H1 (cell line): ENCODE measurements at regions not wholly inside any gene's neighbourhood (a gene's known extent, or its start where the extent isn't known, plus 50 kb on each side); places are given as distances from the start of the nearest gene placed in this dataset.

Experiments
- CTCF ChIA-PET: fragments of 300-600 bp; sonication (Branson Sonifier 250); formaldehyde crosslinking; loops from one replicate; lab custom pipeline; 2021; ENCODE audit not compliant: partially characterized antibody; lab: Charles Lee
- POLR2A ChIA-PET: fragments of 300-600 bp; sonication (Branson Sonifier 250); formaldehyde crosslinking; loops from one replicate; lab custom pipeline; 2021; ENCODE audit warnings: inconsistent platforms; ENCODE audit not compliant: partially characterized antibody; lab: Charles Lee
- DNase-seq, 2 experiments: peaks; one replicate each; pipeline versions ENCODE4 v3.0.0 to v3.0.0-alpha.2; 2010 to 2022; ENCODE audit warnings: low spot score in 2 of 2, low read depth in 1 of 2, mixed read lengths in 1 of 2
- FAIRE-seq: peaks from 2 replicates; lab custom pipeline; 2011; peaks lifted over from hg19 to GRCh38; lab: Jason Lieb, UNC
- H2AFZ ChIP-seq: 2 replicates; pipeline ENCODE4 v1.8.1; 2012; ENCODE audit warnings: low read length, inconsistent platforms
- H2AK5ac ChIP-seq: 2 replicates; pipeline ENCODE4 v1.6.1; 2013; ENCODE audit warnings: low read depth, low read length
- H2BK120ac ChIP-seq: replicated peaks from 2 replicates; pipeline ENCODE3; 2013; ENCODE audit warnings: low read depth, low read length, inconsistent platforms
- H2BK12ac ChIP-seq: 2 replicates; pipeline ENCODE4 v1.6.1; 2013; ENCODE audit warnings: low read depth, low read length
- H2BK15ac ChIP-seq: 2 replicates; pipeline ENCODE4 v1.6.1; 2013; ENCODE audit warnings: low read length
- H2BK20ac ChIP-seq: 2 replicates; pipeline ENCODE4 v1.6.1; 2013; ENCODE audit warnings: low read length
- H2BK5ac ChIP-seq: 2 replicates; pipeline ENCODE4 v1.6.1; 2013; ENCODE audit warnings: low read depth, low read length
- H3K14ac ChIP-seq: 2 replicates; pipeline ENCODE4 v1.6.1; 2013; ENCODE audit warnings: inconsistent platforms; ENCODE audit not compliant: insufficient read length
- H3K18ac ChIP-seq: 2 replicates; pipeline ENCODE4 v1.6.1; 2013; ENCODE audit warnings: low read length; ENCODE audit errors: extremely low read depth
- H3K23ac ChIP-seq: 2 replicates; pipeline ENCODE4 v1.6.1; 2013; ENCODE audit warnings: inconsistent platforms; ENCODE audit not compliant: insufficient read length
- H3K23me2 ChIP-seq: 2 replicates; pipeline ENCODE4 v1.6.1; 2013; ENCODE audit warnings: low read depth, low read length
- H3K27ac ChIP-seq: 2 replicates; pipeline ENCODE4 v1.6.1; 2011; ENCODE audit warnings: low read depth, low read length, inconsistent platforms
- H3K27me3 ChIP-seq, 4 experiments: replicated peaks in 1 of 4; 1 replicate in 1 of 4; 2 replicates in 3 of 4; pipeline versions ENCODE4 v1.6.1 to v1.8.1; 2011 to 2013; ENCODE audit warnings: low read length in 3 of 4, mild to moderate bottlenecking in 3 of 4, inconsistent platforms in 2 of 4, mixed read lengths in 2 of 4, moderate library complexity in 1 of 4; ENCODE audit not compliant: control insufficient read depth in 3 of 4, insufficient read depth in 3 of 4; ENCODE audit errors: extremely low read depth in 1 of 4
- H3K36me3 ChIP-seq, 4 experiments: 2 replicates each; pipeline versions ENCODE4 v1.6.1 to v1.8.1; 2011 to 2013; ENCODE audit warnings: mild to moderate bottlenecking in 4 of 4, low read length in 3 of 4, moderate library complexity in 2 of 4, control low read depth in 1 of 4, inconsistent platforms in 1 of 4; ENCODE audit not compliant: insufficient read depth in 4 of 4, control insufficient read depth in 2 of 4
- H3K4ac ChIP-seq: replicated peaks from 2 replicates; pipeline ENCODE3; 2013; ENCODE audit warnings: low read length, low read depth, mixed read lengths, inconsistent platforms; ENCODE audit not compliant: insufficient read length
- H3K4me1 ChIP-seq, 4 experiments: replicated peaks in 1 of 4; 1 replicate in 1 of 4; 2 replicates in 3 of 4; pipeline versions ENCODE4 v1.6.1 to v1.8.1; 2011 to 2013; ENCODE audit warnings: low read length in 3 of 4, inconsistent platforms in 2 of 4, mixed read lengths in 1 of 4; ENCODE audit not compliant: insufficient read depth in 4 of 4, control insufficient read depth in 3 of 4
- H3K4me2 ChIP-seq, 2 experiments: 2 replicates each; pipeline versions ENCODE4 v1.6.1 to v1.8.1; 2011 to 2013; ENCODE audit warnings: low read depth in 2 of 2, low read length in 2 of 2, control low read depth in 1 of 2, inconsistent platforms in 1 of 2, mild to moderate bottlenecking in 1 of 2; ENCODE audit not compliant: insufficient read depth in 1 of 2
- H3K4me3 ChIP-seq, 4 experiments: fragments of 200-600, 300-600 bp in 1 of 4; sonication (generic), shearing (Covaris generic), sonication (Bioruptor Twin) in 1 of 4; 2 replicates each; pipeline versions ENCODE4 v1.5.1 to v1.8.1; 2011 to 2016; ENCODE audit warnings: low read length in 4 of 4, low read depth in 3 of 4, control low read depth in 2 of 4, inconsistent platforms in 2 of 4, mild to moderate bottlenecking in 2 of 4, mixed read lengths in 1 of 4, moderate library complexity in 1 of 4; ENCODE audit not compliant: insufficient read depth in 2 of 4; ENCODE audit errors: extremely low read depth in 1 of 4
- H3K56ac ChIP-seq: replicated peaks from 2 replicates; pipeline ENCODE3; 2013; ENCODE audit warnings: low read depth, mild to moderate bottlenecking, mixed read lengths, low read length, inconsistent platforms; ENCODE audit not compliant: insufficient read length
- H3K79me1 ChIP-seq: 2 replicates; pipeline ENCODE4 v1.6.1; 2013; ENCODE audit warnings: low read depth, low read length, control low read depth
- H3K79me2 ChIP-seq, 2 experiments: 2 replicates each; pipeline versions ENCODE4 v1.6.1 to v1.8.1; 2012 to 2013; ENCODE audit warnings: low read length in 2 of 2, mild to moderate bottlenecking in 2 of 2, inconsistent platforms in 1 of 2; ENCODE audit not compliant: insufficient read depth in 2 of 2, control insufficient read depth in 1 of 2
- H3K9ac ChIP-seq, 4 experiments: replicated peaks in 1 of 4; 1 replicate in 1 of 4; 2 replicates in 3 of 4; pipeline versions ENCODE4 v1.6.1 to v1.8.1; 2011 to 2013; ENCODE audit warnings: low read depth in 3 of 4, low read length in 3 of 4, control low read depth in 2 of 4, mild to moderate bottlenecking in 2 of 4, moderate library complexity in 2 of 4, inconsistent platforms in 1 of 4; ENCODE audit errors: extremely low read depth in 1 of 4
- H3K9me3 ChIP-seq, 2 experiments: 2 replicates each; pipeline versions ENCODE4 v1.6.1 to v1.8.1; 2012 to 2013; ENCODE audit warnings: mild to moderate bottlenecking in 2 of 2, moderate library complexity in 2 of 2, control low read depth in 1 of 2, inconsistent platforms in 1 of 2, low read depth in 1 of 2, low read length in 1 of 2, mixed read lengths in 1 of 2; ENCODE audit not compliant: insufficient read depth in 2 of 2
- H4K20me1 ChIP-seq, 2 experiments: replicated peaks in 1 of 2; 2 replicates each; pipeline versions ENCODE3 to v1.8.1; 2011 to 2013; ENCODE audit warnings: inconsistent platforms in 2 of 2, low read length in 2 of 2, mild to moderate bottlenecking in 1 of 2; ENCODE audit not compliant: insufficient read depth in 2 of 2, control insufficient read depth in 1 of 2
- H4K5ac ChIP-seq: 2 replicates; pipeline ENCODE4 v1.6.1; 2013; ENCODE audit warnings: low read length, low read depth, mixed read lengths, inconsistent platforms; ENCODE audit not compliant: insufficient read length
- H4K8ac ChIP-seq: 2 replicates; pipeline ENCODE4 v1.8.0; 2013; ENCODE audit warnings: mild to moderate bottlenecking, moderate library complexity, low read length, inconsistent platforms; ENCODE audit not compliant: insufficient read depth; ENCODE audit errors: extremely low read depth
- H4K91ac ChIP-seq: replicated peaks from 2 replicates; pipeline ENCODE3; 2013; ENCODE audit warnings: low read length, mixed read lengths, inconsistent platforms; ENCODE audit not compliant: insufficient read length
- ATF3 ChIP-seq: IDR thresholded peaks from 2 replicates; pipeline ENCODE4 v1.6.1; 2011; ENCODE audit warnings: low read depth, mild to moderate bottlenecking, low read length; ENCODE audit not compliant: insufficient read depth
- CEBPB ChIP-seq: IDR thresholded peaks from 2 replicates; pipeline ENCODE4 v1.6.1; 2012; ENCODE audit warnings: low read depth, low read length
- CREB1 ChIP-seq: IDR thresholded peaks from 2 replicates; pipeline ENCODE4 v1.6.1; 2012; ENCODE audit warnings: inconsistent platforms
- E2F6 ChIP-seq: IDR thresholded peaks from 2 replicates; pipeline ENCODE4 v1.6.1; 2012; ENCODE audit warnings: inconsistent platforms
- EP300 ChIP-seq, 2 experiments: IDR thresholded peaks; 1 replicate in 1 of 2; 2 replicates in 1 of 2; pipeline ENCODE4 v1.6.1; 2011 to 2012; ENCODE audit warnings: low read depth in 2 of 2, low read length in 2 of 2, mild to moderate bottlenecking in 2 of 2, borderline replicate concordance in 1 of 2, inconsistent platforms in 1 of 2, moderate library complexity in 1 of 2
- GABPA ChIP-seq: IDR thresholded peaks from 2 replicates; pipeline ENCODE4 v1.6.1; 2011; ENCODE audit warnings: mild to moderate bottlenecking, low read length, moderate library complexity, borderline replicate concordance; ENCODE audit not compliant: insufficient read depth
- RXRA ChIP-seq: IDR thresholded peaks from 2 replicates; pipeline ENCODE4 v1.6.1; 2011; ENCODE audit warnings: low read depth, mild to moderate bottlenecking, low read length, moderate library complexity; ENCODE audit not compliant: insufficient read depth
- SP1 ChIP-seq: IDR thresholded peaks from 2 replicates; pipeline ENCODE4 v1.6.1; 2011; ENCODE audit warnings: low read depth, low read length
- TAF7 ChIP-seq: optimal IDR thresholded peaks from 2 replicates; pipeline ENCODE3; 2011; ENCODE audit warnings: low read depth, mild to moderate bottlenecking, inconsistent platforms, low read length, moderate library complexity, borderline replicate concordance
- TBP ChIP-seq: IDR thresholded peaks from 2 replicates; pipeline ENCODE4 v1.6.1; 2011; ENCODE audit warnings: low read depth, low read length, improper control_type of control experiment
- YY1 ChIP-seq: IDR thresholded peaks from 2 replicates; pipeline ENCODE4 v1.6.1; 2011; ENCODE audit warnings: low read depth, mild to moderate bottlenecking, low read length
- WGBS, 2 experiments: shearing (Covaris generic) in 1 of 2; methylation state at CpG; one replicate each; pipeline versions ENCODE4 v1.1.6 to v1.1.7; 2013 to 2015; ENCODE audit warnings: low lambda C conversion rate in 2 of 2, mixed read lengths in 2 of 2, inconsistent platforms in 1 of 2, low coverage in 1 of 2, missing lambda C conversion rate in 1 of 2; ENCODE audit not compliant: insufficient replicate concordance in 2 of 2, insufficient coverage in 1 of 2, insufficient read length in 1 of 2; ENCODE audit errors: extremely low coverage in 1 of 2, missing lambda C conversion rate in 1 of 2; 5-methylcytosine and 5-hydroxymethylcytosine counted together

- POLR2A ChIA-PET, result no interaction called here
- DNase-seq, result no peak
Observed at GRCh38 chr3:181899702-181900101, 188.0 kb downstream of the SOX2 start.

More at GRCh38 chr3:181899702-181900101, 188.0 kb downstream of the SOX2 start:
- Histone ChIP-seq H2AK5ac (no peak overlapping the region), H2BK5ac (no peak overlapping the region), H3K14ac (no peak overlapping the region), H2BK120ac (no peak overlapping the region), H3K79me1 (no peaks in the 10 kb centered on the region), H3K27me3 (no peaks in the 10 kb centered on the region), H2BK15ac (no peak overlapping the region), H3K23me2 (no peaks in the 10 kb centered on the region), H4K91ac (no peak overlapping the region), H2BK12ac (no peak overlapping the region), H3K4me1 (no peaks in the 10 kb centered on the region), H3K18ac (no peak overlapping the region), H3K23ac (no peak overlapping the region), H2BK20ac (no peak overlapping the region), H2AFZ (no peak overlapping the region), H3K4ac (no peak overlapping the region), H3K79me2 (no peaks in the 10 kb centered on the region), H3K9me3 (no peaks in the 10 kb centered on the region), H3K56ac (no peak overlapping the region), H3K4me3 (no peak overlapping the region), H3K27ac (no peak overlapping the region), H3K36me3 (no peaks in the 10 kb centered on the region), H3K9ac (no peak overlapping the region), H4K20me1 (no peaks in the 10 kb centered on the region), H4K5ac (no peak overlapping the region), H3K4me2 (no peak overlapping the region), H4K8ac (no peak overlapping the region)
- no peak for FAIRE-seq
- TF ChIP-seq EP300 (IDR thresholded peaks at IDR 0.05; ENCODE audit: borderline replicate concordance in 1 of 2, low read depth in 2 of 2, low read length in 2 of 2) (no peak), GABPA (no peak), RXRA (no peak), TAF7 (no peak), SP1 (no peak), CREB1 (no peak), CEBPB (no peak), TBP (no peak), E2F6 (no peak), YY1 (no peak), ATF3 (no peak)
- CTCF ChIA-PET, result no interaction called here
- 81% methylated on average over 1 of the region's 1 CpG; no CpG with 5 or more reads in 1 of the 2 experiments for WGBS, 2 experiments
